Neuronal stem cell (in vitro differentiated cells): ENCODE measurements at regions not wholly inside any gene's neighbourhood (a gene's known extent, or its start where the extent isn't known, plus 50 kb on each side); places are given as distances from the start of the nearest gene placed in this dataset.
"Not testable (repeated sequence)": the region's sequence is repeated elsewhere in the genome, so short reads cannot be mapped to it uniquely, and the experiment has no call there.

Experiments
- DNase-seq: peaks from one replicate; pipeline ENCODE4 v3.0.0-alpha.2; 2013; ENCODE audit warnings: low spot score
- H2AFZ ChIP-seq: one replicate; pipeline ENCODE4 v1.6.1; 2013; ENCODE audit warnings: mild to moderate bottlenecking, low read length, inconsistent platforms
- H2AK5ac ChIP-seq: 2 replicates; pipeline ENCODE4 v1.6.1; 2013; ENCODE audit warnings: low read depth, mild to moderate bottlenecking, inconsistent platforms, low read length, moderate library complexity, mixed read lengths
- H2BK120ac ChIP-seq: 2 replicates; pipeline ENCODE4 v1.6.1; 2013; ENCODE audit warnings: low read depth, mild to moderate bottlenecking, inconsistent platforms, low read length, moderate library complexity, mixed read lengths
- H2BK12ac ChIP-seq: one replicate; pipeline ENCODE4 v1.6.1; 2013; ENCODE audit warnings: low read length, inconsistent platforms
- H2BK15ac ChIP-seq: 2 replicates; pipeline ENCODE4 v1.6.1; 2013; ENCODE audit warnings: mild to moderate bottlenecking, low read length, inconsistent platforms, mixed read lengths
- H2BK5ac ChIP-seq: one replicate; pipeline ENCODE4 v1.6.1; 2013; ENCODE audit warnings: inconsistent platforms, mild to moderate bottlenecking, low read length, moderate library complexity
- H3K14ac ChIP-seq: one replicate; pipeline ENCODE4 v1.6.1; 2013; ENCODE audit warnings: low read length, inconsistent platforms
- H3K18ac ChIP-seq: 2 replicates; pipeline ENCODE4 v1.6.1; 2013; ENCODE audit warnings: low read length, inconsistent platforms
- H3K23ac ChIP-seq: 2 replicates; pipeline ENCODE4 v1.6.1; 2013; ENCODE audit warnings: low read depth, mild to moderate bottlenecking, mixed read lengths, low read length, inconsistent platforms; ENCODE audit not compliant: poor library complexity
- H3K27ac ChIP-seq: replicated peaks from 3 replicates; pipeline ENCODE4 v1.5.1; 2013; ENCODE audit warnings: low read length, inconsistent platforms
- H3K27me3 ChIP-seq, 3 experiments: 2 replicates each; pipeline ENCODE4 v1.6.1; 2013; ENCODE audit warnings: low read length in 3 of 3, mild to moderate bottlenecking in 2 of 3, inconsistent platforms in 1 of 3, low read depth in 1 of 3, mixed read lengths in 1 of 3, moderate library complexity in 1 of 3; ENCODE audit not compliant: control insufficient read depth in 3 of 3, insufficient read depth in 3 of 3
- H3K36me3 ChIP-seq, 2 donors: replicated peaks in 1 of 2; 2 replicates each; pipeline ENCODE4 v1.6.1; 2013; ENCODE audit warnings: low read length in 2 of 2; ENCODE audit not compliant: control insufficient read depth in 2 of 2, insufficient read depth in 2 of 2
- H3K4ac ChIP-seq: 2 replicates; pipeline ENCODE4 v1.6.1; 2013; ENCODE audit warnings: inconsistent platforms, mild to moderate bottlenecking, low read length, moderate library complexity
- H3K4me1 ChIP-seq, 2 donors: 1 replicate in 1 of 2; 2 replicates in 1 of 2; pipeline ENCODE4 v1.6.1; 2013; ENCODE audit warnings: low read length in 2 of 2, low read depth in 1 of 2; ENCODE audit not compliant: control insufficient read depth in 2 of 2, insufficient read depth in 1 of 2
- H3K4me2 ChIP-seq: one replicate; pipeline ENCODE4 v1.6.1; 2013; ENCODE audit warnings: mild to moderate bottlenecking, low read length, inconsistent platforms; ENCODE audit not compliant: insufficient read depth, poor library complexity, severe bottlenecking
- H3K4me3 ChIP-seq, 2 donors: 2 replicates each; pipeline ENCODE4 v1.5.1; 2013; ENCODE audit warnings: low read length in 2 of 2, mild to moderate bottlenecking in 2 of 2, inconsistent platforms in 1 of 2, moderate library complexity in 1 of 2
- H3K79me1 ChIP-seq: one replicate; pipeline ENCODE4 v1.6.1; 2013; ENCODE audit warnings: low read depth, mild to moderate bottlenecking, inconsistent platforms, low read length, moderate library complexity
- H3K9ac ChIP-seq: one replicate; pipeline ENCODE4 v1.6.1; 2013; ENCODE audit warnings: mild to moderate bottlenecking, low read depth, low read length, inconsistent platforms; ENCODE audit not compliant: poor library complexity
- H3K9me3 ChIP-seq, 2 donors: replicated peaks in 1 of 2; 2 replicates each; pipeline versions ENCODE3 to v1.6.1; 2013; ENCODE audit warnings: low read length in 2 of 2, mild to moderate bottlenecking in 2 of 2, inconsistent platforms in 1 of 2, low read depth in 1 of 2, mixed read lengths in 1 of 2, moderate library complexity in 1 of 2; ENCODE audit not compliant: control insufficient read depth in 2 of 2, insufficient read depth in 1 of 2
- H4K8ac ChIP-seq: one replicate; pipeline ENCODE4 v1.6.1; 2013; ENCODE audit warnings: low read depth, mild to moderate bottlenecking, inconsistent platforms, low read length, moderate library complexity
- H4K91ac ChIP-seq: one replicate; pipeline ENCODE4 v1.6.1; 2013; ENCODE audit warnings: low read length, low read depth, mild to moderate bottlenecking, inconsistent platforms; ENCODE audit not compliant: poor library complexity
- WGBS, 2 donors: extraction: QIAGEN DNeasy Blood & Tissue Kit; methylation state at CpG; one replicate each; pipeline ENCODE4 v1.1.7; 2013; ENCODE audit warnings: missing lambda C conversion rate in 2 of 2, mixed read lengths in 1 of 2; ENCODE audit not compliant: insufficient read length in 2 of 2, insufficient replicate concordance in 1 of 2; ENCODE audit errors: extremely low coverage in 2 of 2; 5-methylcytosine and 5-hydroxymethylcytosine counted together

DNA sequence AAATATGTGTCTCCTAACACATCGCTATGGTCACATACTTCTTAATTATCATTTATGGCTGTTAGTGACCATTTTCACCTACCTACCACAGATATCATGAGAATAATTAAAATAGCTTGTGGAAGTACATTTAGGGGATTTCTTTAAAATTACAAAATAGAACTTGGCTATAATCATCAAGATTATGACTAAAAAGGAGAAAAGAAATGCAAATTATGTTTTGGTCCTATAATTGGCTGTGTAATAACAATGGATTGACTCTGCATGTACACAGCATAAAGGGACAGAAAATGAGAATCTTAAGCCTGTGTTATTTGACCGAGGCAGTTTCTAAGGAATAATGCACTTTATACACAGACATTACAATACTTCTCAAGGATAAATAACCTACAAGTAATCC is 197.7 kb upstream of the ZNF322 start:
- DNase-seq, H2BK120ac ChIP-seq, H2BK5ac ChIP-seq, H3K9me3 ChIP-seq, H3K4ac ChIP-seq, H3K79me1 ChIP-seq, H3K9ac ChIP-seq, H3K23ac ChIP-seq, H3K4me1 ChIP-seq, H3K27me3 ChIP-seq, H2BK12ac ChIP-seq, H4K91ac ChIP-seq, H2AFZ ChIP-seq, H4K8ac ChIP-seq, H3K4me2 ChIP-seq, H3K27ac ChIP-seq, H3K36me3 ChIP-seq, H3K4me3 ChIP-seq, H3K14ac ChIP-seq, H3K18ac ChIP-seq, H2BK15ac ChIP-seq, H2AK5ac ChIP-seq: not testable (repeated sequence)
- WGBS, 2 donors: no CpG with 5 or more reads among the region's 2 CpGs

DNA sequence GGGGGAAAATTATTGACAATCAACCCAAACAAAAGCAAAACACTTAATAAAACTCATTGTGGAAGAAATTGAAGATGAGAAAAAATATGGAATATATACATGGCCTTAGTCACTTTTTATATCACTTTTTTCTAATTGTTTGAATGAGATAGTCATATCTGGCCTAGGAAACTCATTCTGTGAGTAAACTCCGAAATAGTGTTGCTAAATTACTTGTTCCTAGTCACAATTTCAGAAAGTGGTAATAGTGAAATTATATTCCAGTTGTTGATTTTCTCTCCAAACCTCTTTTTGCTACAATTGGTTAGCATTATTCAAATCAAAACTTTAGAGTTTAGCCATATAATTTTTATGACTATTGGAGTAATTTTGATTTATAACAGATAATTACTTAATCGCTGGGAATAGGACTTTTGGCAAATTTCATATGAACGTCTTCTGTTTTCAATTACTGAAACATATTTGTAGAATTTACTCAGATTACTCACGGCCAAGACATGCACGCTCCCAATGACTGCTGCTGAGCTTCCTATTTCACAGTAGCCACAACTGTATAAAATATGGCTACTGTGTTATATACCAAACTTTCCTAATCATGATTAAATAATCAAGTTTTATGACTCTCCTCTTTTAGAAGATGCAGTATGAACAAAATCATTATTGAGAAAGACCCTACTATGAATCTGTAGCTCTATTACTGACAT is 199.7 kb upstream of the ZNF322 start:
- H3K4me2 ChIP-seq, H3K4me3 ChIP-seq, H2BK12ac ChIP-seq, H3K79me1 ChIP-seq, H3K23ac ChIP-seq, H3K4me1 ChIP-seq, H3K9ac ChIP-seq, DNase-seq, H2BK120ac ChIP-seq, H3K36me3 ChIP-seq, H2AK5ac ChIP-seq, H3K4ac ChIP-seq, H3K9me3 ChIP-seq, H4K91ac ChIP-seq, H3K14ac ChIP-seq, H3K18ac ChIP-seq, H3K27me3 ChIP-seq, H2AFZ ChIP-seq, H2BK5ac ChIP-seq, H4K8ac ChIP-seq, H3K27ac ChIP-seq, H2BK15ac ChIP-seq: not testable (repeated sequence)
- no CpG with 5 or more reads among the region's 5 CpGs for WGBS, 2 donors

DNA sequence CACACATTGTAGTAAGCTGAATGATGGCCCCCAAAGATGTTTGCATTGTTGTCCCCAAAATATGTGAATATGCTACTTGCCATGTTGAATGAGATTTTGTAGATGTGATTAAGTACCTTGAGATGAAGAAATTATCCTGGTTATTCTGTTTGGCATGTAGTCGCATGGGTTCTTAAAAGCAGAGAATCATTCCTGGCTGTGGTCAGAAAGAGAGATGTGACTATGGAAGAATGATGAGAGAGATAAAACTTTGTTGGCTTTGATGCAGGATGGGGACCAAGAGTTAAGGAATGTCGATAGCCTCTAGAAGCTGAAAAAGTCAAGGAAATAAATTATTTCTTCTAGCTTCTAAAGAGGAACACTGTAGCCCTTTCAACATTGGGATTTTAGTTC is 200.2 kb upstream of the ZNF322 start:
- H3K79me1 ChIP-seq, H3K4me2 ChIP-seq, DNase-seq, H4K8ac ChIP-seq, H3K23ac ChIP-seq, H3K4me3 ChIP-seq, H3K4ac ChIP-seq, H2BK15ac ChIP-seq, H3K27ac ChIP-seq, H3K27me3 ChIP-seq, H2BK12ac ChIP-seq, H3K14ac ChIP-seq, H3K9ac ChIP-seq, H3K36me3 ChIP-seq, H4K91ac ChIP-seq, H3K4me1 ChIP-seq, H2AFZ ChIP-seq, H2BK120ac ChIP-seq, H2BK5ac ChIP-seq, H2AK5ac ChIP-seq, H3K18ac ChIP-seq, H3K9me3 ChIP-seq: not testable (repeated sequence)
- no CpG with 5 or more reads among the region's 2 CpGs for WGBS, 2 donors

DNA sequence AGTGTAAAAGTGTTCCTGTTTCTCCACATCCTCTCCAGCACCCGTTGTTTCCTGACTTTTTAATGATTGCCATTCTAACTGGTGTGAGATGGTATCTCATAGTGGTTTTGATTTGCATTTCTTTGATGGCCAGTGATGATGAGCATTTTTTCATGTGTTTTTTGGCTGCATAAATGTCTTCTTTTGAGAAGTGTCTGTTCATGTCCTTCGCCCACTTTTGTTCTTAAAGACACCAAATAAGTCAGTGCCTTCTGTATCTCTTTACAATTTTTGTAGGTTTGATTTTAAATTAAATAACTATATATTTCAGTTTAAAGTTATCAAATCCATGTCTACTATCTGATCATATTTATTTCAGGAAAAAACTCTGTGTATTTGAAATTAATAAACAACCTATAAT is 202.4 kb upstream of the ZNF322 start:
- not testable (repeated sequence) for H3K9me3 ChIP-seq, H3K18ac ChIP-seq, H2AFZ ChIP-seq, H3K14ac ChIP-seq, H3K36me3 ChIP-seq, H2BK12ac ChIP-seq, H3K27me3 ChIP-seq, H2BK120ac ChIP-seq, H2BK15ac ChIP-seq, H3K4me3 ChIP-seq, H4K8ac ChIP-seq, H3K4me1 ChIP-seq, DNase-seq, H2BK5ac ChIP-seq, H2AK5ac ChIP-seq, H3K9ac ChIP-seq, H3K79me1 ChIP-seq, H4K91ac ChIP-seq, H3K27ac ChIP-seq, H3K4ac ChIP-seq, H3K4me2 ChIP-seq, H3K23ac ChIP-seq
- WGBS, 2 donors: no CpG with 5 or more reads among the region's 2 CpGs
